Thoracic aorta (tissue), 2 donors: ENCODE measurements at regions not wholly inside any gene's neighbourhood (a gene's known extent, or its start where the extent isn't known, plus 50 kb on each side); places are given as distances from the start of the nearest gene placed in this dataset.
"Not testable (repeated sequence)": the region's sequence is repeated elsewhere in the genome, so short reads cannot be mapped to it uniquely, and the experiment has no call there.

Experiments
- ATAC-seq: fragments of 150-250 bp; one replicate; pipeline ENCODE4 v1.8.0; 2017; ENCODE audit warnings: low read depth; ENCODE audit not compliant: insufficient number of reproducible peaks, low FRiP score
- DNase-seq: peaks from one replicate; pipeline ENCODE4 v3.0.0-alpha.2; 2020; ENCODE audit warnings: low spot score
- H3K27ac ChIP-seq, 2 donors: fragments of 200-600 bp; sonication (generic); 1 replicate in 1 of 2; 2 replicates in 1 of 2; pipeline ENCODE4 v1.5.1; 2016; ENCODE audit warnings: mild to moderate bottlenecking in 2 of 2, moderate library complexity in 2 of 2
- H3K27me3 ChIP-seq: fragments of 200-600 bp; sonication (generic); replicated peaks from 2 replicates; pipeline ENCODE4 v1.6.0; 2016; ENCODE audit warnings: mild to moderate bottlenecking; ENCODE audit not compliant: insufficient read depth
- H3K36me3 ChIP-seq: fragments of 200-600 bp; sonication (generic); one replicate; pipeline ENCODE4 v1.5.1; 2016
- H3K4me1 ChIP-seq, 2 donors: fragments of 200-600 bp; sonication (generic); 1 replicate in 1 of 2; 2 replicates in 1 of 2; pipeline versions ENCODE4 v1.5.1 to v1.6.0; 2016; ENCODE audit warnings: low read depth in 2 of 2, mild to moderate bottlenecking in 1 of 2; ENCODE audit not compliant: control insufficient read depth in 1 of 2
- H3K4me3 ChIP-seq: fragments of 200-600 bp; sonication (generic); 2 replicates; pipeline ENCODE4 v1.5.1; 2016; ENCODE audit warnings: mild to moderate bottlenecking
- H3K9me3 ChIP-seq: fragments of 200-600 bp; sonication (generic); 2 replicates; pipeline ENCODE4 v1.5.1; 2016
- CTCF ChIP-seq: fragments of 200-600 bp; sonication (generic); IDR thresholded peaks from one replicate; pipeline ENCODE4 v1.5.1; 2019; ENCODE audit warnings: antibody characterized with exemption

GRCh38 chr1:121522061-121522759, 337.4 kb downstream of the SRGAP2C start:
- Histone ChIP-seq H3K27me3 (no peaks in the 10 kb centered on the region), H3K4me1 (peaks cover 0 to 10% of the 10 kb centered on the region in 2 donors), H3K9me3 (no peaks in the 10 kb centered on the region), H3K27ac (no peak overlapping the region), H3K4me3 (no peak overlapping the region), H3K36me3 (no peaks in the 10 kb centered on the region)
- ATAC-seq (no peak), DNase-seq (no peak)
- no peak for TF ChIP-seq CTCF

DNA sequence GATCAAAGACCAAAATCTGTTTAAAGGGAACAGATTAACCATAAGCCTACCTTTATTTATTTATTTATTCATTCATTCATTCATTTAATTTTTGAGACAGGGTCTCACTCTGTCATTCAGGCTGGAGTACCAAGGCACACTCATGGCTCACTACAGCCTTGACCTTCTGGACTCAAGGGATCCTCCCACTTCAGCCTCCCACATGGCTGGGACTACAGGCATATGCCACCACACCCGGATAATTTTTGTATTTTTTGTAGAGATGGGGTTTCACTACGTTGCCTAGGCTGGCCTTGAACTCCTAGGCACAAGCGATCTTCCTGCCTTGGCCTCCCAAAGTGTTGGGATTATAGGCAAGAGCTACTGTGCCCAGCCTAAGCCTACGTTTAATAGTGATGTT, 338.3 kb downstream of the SRGAP2C start:
- not testable (repeated sequence) for ATAC-seq, H3K4me3 ChIP-seq, H3K36me3 ChIP-seq, H3K27me3 ChIP-seq, H3K27ac ChIP-seq, DNase-seq, H3K9me3 ChIP-seq
- peaks cover 0 to 10% of the 10 kb centered on the region in 2 donors for H3K4me1 ChIP-seq

- Histone ChIP-seq H3K4me3 (no peak overlapping the region), H3K27me3 (no peaks in the 10 kb centered on the region), H3K9me3 (no peaks in the 10 kb centered on the region), H3K27ac (no peak overlapping the region), H3K4me1 (no peaks in the 10 kb centered on the region), H3K36me3 (no peaks in the 10 kb centered on the region)
- no peak for TF ChIP-seq CTCF
- DNase-seq (no peak), ATAC-seq (no peak)
Measured at GRCh38 chr1:121525355-121525754, 340.6 kb downstream of the SRGAP2C start.

DNA sequence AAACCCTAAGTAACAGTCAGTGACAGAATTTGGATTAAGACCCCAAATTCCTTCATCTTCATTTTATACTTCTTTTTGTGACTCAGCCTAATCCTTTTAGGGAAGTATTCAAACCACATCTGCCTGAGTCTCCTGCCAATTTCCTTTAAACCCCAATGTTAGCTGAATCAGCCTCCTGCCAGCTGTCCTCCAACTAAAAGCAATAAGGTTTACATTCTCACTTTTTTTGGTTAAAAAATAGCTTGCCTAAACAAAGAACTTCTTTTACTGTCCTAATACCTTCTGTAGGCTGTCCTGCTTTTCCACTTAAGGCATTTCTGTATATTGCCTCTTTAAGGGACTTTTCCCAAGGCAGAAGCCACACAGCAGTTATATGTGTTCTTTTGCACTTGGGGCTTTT, 344.2 kb downstream of the SRGAP2C start:
- not testable (repeated sequence) for H3K9me3 ChIP-seq, H3K4me3 ChIP-seq, H3K36me3 ChIP-seq, ATAC-seq, H3K27ac ChIP-seq, H3K27me3 ChIP-seq, H3K4me1 ChIP-seq, DNase-seq

DNA sequence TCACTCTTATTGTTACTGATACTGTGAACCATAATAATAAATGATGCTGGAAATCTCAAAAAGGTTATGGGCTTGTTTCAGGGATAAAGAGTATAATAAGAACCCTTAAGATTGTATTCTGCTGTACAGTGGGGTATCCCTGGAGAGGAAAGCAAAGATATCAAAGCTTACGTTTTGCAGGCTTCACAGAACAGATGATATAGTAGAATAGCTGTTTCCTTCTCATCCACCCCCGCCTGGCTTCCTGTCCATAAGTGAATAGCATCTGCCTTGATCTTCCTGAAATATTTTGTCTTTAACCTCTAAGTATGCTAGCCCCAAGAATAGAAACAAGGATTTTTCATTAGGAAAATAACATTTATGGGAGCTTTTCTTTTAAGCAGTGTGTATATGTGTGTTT, 345.3 kb downstream of the SRGAP2C start:
- not testable (repeated sequence) for ATAC-seq, H3K4me1 ChIP-seq, H3K9me3 ChIP-seq, DNase-seq, H3K4me3 ChIP-seq, H3K27me3 ChIP-seq, H3K36me3 ChIP-seq, H3K27ac ChIP-seq

DNA sequence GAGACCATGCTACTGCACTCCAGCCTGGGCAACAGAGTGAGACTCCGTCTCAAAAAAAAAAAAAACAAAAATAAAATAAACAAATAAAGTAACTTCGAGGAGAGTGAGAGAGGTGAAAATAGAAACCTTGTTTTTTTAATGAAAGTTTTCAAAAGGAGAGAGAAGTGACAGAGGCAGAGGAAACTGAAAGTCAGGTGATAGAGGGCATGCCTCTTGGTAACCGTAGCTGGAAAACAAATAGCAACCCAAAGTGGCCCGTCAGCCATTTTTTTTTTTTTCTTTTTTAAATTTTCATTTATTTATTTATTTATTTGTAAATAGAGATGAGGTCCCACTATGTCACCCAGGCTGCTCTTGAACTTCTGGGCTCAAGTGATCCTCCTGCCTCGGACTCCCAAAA, 347.0 kb downstream of the SRGAP2C start:
- not testable (repeated sequence) for H3K27ac ChIP-seq, H3K4me1 ChIP-seq, H3K36me3 ChIP-seq, H3K4me3 ChIP-seq, H3K27me3 ChIP-seq, DNase-seq, ATAC-seq, H3K9me3 ChIP-seq

GRCh38 chr1:121538148-121538547, 353.4 kb downstream of the SRGAP2C start:
- not testable (repeated sequence) for DNase-seq, H3K4me1 ChIP-seq, ATAC-seq, H3K27me3 ChIP-seq, H3K27ac ChIP-seq, H3K36me3 ChIP-seq, H3K9me3 ChIP-seq, H3K4me3 ChIP-seq
